ENCODE measurements at regions not wholly inside any gene's neighbourhood (a gene's known extent, or its start where the extent isn't known, plus 50 kb on each side); places are given as distances from the start of the nearest gene placed in this dataset.

DNA sequence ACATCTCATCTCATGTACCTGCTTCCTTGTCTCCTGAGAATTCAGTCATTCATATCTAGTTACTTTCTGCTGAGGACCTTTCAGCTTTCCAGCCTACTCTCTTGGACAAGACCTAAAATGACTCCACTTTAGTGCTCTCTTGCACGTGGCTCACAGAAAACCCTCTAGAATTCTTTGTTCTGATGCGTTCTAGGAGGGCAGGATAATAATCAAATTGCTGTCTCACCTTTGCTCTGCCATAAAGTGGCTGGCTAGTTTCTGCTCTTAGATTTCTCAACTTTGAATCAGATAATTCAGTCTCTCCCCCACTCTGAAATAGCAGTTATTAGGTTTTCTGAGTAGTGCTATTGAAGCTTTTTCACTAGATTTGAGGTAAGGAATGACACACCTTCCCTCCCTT lies 429.5 kb upstream of the FBXO33 start:
- DNase-seq (ENCODE audit: low read depth), result no peak

DNA sequence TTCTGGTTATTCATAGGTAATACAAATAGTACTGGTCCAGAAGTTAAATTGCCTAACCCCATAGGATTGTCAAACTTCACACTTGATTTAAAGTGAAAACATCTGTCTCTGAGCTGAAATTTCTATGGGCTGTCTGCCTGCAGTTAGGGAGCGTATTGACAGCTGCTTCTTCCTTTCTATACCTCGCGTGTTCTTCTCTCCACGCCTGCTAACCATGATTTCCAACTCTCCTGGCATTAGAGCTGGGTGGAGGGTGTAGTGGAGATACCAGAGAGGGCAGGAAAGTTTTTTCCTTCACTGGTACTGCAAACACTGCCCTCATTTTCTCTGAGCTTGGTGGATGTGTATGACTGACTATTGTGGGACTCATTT lies 429.0 kb upstream of the FBXO33 start:
- DNase-seq (ENCODE audit: low read depth), result no peak

DNA sequence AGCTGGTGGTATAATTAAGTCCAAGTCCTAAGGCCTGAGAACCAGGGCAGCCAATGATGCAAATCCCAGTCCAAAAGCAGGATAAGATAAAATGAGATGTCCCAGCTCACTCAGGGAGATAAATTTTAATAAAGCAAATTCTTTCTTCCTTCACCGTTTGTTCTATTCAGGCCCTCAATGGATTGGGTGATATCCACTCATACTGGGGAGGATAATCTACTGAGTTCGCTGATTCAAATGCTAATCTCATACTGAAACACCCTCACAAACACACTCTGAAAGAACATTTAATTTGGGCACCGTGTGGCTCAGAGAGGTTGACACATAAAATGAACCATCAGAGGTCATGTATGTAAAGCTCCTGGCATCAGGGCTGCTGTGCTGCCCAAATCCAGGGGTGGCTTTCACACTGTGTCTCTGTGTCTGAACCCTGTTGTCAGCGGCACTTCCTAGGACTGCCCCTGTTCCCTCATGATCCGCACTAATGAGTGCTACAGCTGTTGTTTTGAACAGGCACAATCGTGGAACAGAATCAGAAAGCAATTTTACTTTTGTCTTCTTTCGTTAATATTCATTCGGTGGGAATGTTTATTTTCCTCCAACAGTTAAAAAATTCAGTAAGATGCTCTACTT lies 428.5 kb upstream of the FBXO33 start:
- DNase-seq (ENCODE audit: low read depth), result no peak

GRCh38 chr14:39859314-39859713 lies 427.1 kb upstream of the FBXO33 start:
- no peak for DNase-seq (ENCODE audit: low read depth)

DNA sequence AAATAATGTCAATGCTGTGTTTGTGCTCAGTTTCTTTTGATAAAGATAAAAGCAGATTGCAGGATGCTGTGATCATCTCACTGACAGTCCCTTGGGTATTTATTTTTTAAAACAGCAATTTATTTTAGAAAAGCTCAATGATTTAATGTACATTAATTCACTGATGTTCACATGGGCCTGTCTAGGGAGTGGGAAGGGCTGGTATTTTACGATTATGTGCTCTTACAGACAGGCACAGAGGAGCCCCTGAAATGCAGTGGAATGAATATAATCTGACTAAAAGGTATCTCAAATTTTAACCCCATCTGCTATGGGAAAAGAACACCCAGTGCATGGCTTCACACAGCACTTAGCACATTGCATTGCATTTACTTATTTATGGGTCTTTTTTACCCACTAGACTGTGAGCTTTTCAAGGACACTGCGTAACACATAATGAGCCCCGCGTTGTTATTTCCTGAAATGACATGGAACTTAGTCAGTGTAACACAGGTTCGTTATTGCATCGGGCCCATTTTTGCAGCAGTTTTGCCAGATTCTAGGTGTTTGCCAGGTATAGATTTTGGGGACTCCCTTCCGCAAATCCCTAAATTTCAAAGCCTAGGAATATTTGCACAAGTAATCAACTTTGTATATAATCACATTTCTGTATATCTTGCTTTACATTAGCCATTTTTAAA lies 425.3 kb upstream of the FBXO33 start:
- no peak for DNase-seq (ENCODE audit: low read depth)

- DNase-seq (ENCODE audit: low read depth), result no peak
Measured at GRCh38 chr14:39853441-39853840, 421.2 kb upstream of the FBXO33 start.

- no peak for DNase-seq (ENCODE audit: low read depth)
Measured at GRCh38 chr14:39851202-39851601, 419.0 kb upstream of the FBXO33 start.

- DNase-seq (ENCODE audit: low read depth), result no peak
Measured at GRCh38 chr14:39847852-39848251, 415.6 kb upstream of the FBXO33 start.

DNA sequence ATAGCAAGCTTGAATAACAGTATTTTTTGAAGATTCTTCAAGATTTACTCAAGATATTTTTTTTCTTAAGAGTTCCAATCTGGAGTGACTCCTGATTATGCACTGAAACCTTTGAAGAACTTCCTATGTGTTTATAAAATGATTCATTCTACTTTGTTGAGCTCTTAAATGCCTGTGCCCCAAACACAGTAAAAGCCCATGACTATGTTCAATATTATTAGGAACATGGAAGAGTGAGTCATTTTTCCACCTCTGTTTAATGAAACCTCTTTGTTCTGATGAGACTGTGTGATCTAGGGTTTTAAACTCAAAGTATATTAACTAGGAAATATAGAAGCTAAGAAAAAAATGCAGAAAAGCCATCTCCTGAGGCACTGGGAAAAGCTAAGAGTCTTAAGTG lies 415.0 kb upstream of the FBXO33 start:
- DNase-seq (ENCODE audit: low read depth), result no peak

DNA sequence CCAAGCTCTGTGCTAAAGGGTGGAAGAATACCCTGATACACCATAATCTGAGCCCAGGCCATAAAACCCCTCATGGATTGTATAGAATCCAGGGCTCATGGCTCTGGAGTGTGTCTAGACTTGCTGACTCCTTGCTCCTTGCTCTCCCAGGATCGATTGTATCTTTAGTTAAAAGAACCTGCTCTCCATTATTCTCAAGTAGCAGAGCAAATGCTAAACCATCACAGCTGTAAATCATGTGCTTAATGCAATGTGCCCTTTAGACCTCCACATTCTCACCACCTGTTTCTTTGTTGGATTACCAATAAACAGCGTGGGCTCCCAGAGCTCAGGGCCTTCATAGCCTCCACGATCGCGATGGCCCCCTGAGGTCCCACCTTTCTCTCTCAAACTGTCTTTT lies 411.6 kb upstream of the FBXO33 start:
- no peak for DNase-seq (ENCODE audit: low read depth)

DNA sequence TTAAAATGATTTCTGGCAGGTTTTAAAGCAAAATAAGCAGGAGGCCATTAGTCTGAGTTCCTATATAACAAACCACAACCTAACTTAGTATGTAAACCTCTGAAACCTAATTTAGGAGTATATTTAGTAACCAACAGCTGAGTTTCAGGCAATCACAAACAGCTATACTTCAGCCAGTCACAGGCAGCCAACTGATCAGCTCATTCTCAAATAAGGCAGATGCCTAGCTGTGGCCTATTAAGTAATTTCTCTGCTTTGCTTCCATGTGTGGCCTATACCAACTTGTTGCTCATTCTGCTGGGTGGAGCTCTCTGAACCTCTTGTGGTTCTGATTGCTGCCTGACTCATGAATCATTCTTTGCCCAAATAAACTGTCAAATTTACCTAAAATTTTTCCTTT lies 408.9 kb upstream of the FBXO33 start:
- DNase-seq (ENCODE audit: low read depth), result no peak

DNA sequence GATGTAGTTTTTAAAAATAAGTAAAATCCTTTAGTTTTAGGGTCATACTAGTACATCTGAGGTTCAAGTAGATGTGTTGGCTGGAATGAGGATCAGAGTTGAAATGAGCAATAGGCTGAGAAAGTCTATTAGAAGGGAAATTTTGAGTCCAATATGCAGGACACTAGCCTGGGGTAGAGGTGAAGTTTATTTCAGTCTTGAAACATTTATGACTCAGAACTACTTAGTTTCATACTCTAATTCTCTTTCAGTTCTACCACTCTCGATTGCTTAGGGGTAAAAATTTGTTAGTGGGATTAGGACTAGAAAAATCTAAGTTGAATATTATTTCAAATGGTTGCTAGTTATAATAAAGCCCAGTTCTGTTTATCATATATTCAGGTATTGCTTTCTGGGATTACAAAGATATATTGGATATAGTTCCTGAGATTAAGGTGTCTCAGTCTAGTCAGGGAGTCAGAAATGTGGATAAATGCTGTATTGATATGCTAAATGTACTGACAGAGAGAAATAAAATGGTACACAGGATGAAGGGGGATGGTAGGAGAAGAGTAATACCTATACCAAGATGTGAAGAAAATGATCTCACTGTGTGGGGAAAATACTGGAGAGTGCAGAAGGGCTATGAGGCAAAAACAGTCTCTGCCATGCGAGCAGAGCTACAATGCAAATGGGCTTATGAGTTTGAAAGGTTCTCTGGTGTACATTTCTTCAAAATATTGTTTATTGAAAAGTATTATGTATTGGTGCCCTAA lies 395.8 kb upstream of the FBXO33 start:
- DNase-seq (ENCODE audit: low read depth), result no peak

DNA sequence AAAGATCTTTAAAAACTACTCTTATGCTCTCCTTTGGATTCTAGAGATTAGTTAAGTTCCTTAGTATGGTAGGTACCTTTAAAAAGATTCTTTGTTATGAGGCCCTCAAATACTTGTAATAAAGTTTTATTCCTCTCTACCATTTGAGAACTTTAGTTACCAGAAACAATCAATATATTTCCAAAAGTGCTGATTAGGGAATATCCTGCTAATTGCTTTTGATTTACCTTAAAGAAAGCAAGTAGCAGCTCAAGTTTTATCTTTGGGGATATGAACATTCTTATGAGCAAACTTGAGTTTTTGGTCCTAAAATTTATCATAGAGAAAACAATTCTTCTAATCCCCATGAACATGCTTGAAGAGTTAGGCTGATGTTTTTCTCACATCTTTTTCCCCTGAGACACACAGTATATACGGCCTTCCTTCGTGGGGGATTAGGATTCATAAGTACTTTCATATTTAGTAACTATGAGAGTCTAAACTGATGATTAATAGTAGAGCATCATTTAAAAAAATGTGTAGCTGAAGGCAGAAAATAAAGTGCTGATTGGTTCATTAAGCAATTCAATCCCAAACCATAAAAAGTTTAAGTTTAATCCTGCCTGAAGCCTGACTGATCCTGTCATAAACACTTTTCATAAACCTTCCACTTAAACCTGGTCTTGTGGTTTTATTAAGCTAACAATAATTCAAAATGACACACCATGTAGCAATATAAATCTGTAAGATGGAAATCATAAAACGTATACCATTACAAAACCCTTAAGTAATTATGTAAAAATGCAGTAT lies 380.5 kb upstream of the FBXO33 start:
- DNase-seq (ENCODE audit: low read depth), result no peak

- no peak for DNase-seq (ENCODE audit: low read depth)
Measured at GRCh38 chr14:39807271-39807670, 375.0 kb upstream of the FBXO33 start.

GRCh38 chr14:39784461-39784860 lies 352.2 kb upstream of the FBXO33 start:
- no peak for DNase-seq (ENCODE audit: low read depth)

DNA sequence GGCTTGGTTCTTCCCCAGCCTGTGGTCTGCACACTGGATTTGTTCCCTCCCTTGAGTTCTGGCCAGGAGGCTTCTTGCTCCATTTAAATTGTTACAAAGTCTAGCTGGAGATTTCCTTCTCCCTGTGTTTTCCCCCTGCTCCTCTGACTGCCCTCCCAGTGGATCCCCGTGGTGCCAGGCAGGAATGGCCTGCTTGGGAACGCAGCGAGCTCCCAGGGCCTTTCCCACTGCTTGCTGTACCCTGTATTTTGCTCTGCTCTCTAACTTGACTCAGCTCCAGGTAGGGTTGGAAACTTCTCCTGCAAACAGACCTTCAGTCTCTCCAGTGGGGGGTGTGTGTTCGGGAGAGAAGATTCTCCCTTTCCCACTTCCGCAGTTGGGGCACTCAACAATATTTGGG lies 349.2 kb upstream of the FBXO33 start:
- no peak for DNase-seq (ENCODE audit: low read depth)

GRCh38 chr14:39773387-39774126 lies 341.3 kb upstream of the FBXO33 start:
- DNase-seq (ENCODE audit: low read depth), result no peak

- DNase-seq (ENCODE audit: low read depth), result no peak
Measured at GRCh38 chr14:39772627-39773026, 340.4 kb upstream of the FBXO33 start.

- no peak for DNase-seq (ENCODE audit: low read depth)
Measured at GRCh38 chr14:39768589-39768988, 336.4 kb upstream of the FBXO33 start.

DNA sequence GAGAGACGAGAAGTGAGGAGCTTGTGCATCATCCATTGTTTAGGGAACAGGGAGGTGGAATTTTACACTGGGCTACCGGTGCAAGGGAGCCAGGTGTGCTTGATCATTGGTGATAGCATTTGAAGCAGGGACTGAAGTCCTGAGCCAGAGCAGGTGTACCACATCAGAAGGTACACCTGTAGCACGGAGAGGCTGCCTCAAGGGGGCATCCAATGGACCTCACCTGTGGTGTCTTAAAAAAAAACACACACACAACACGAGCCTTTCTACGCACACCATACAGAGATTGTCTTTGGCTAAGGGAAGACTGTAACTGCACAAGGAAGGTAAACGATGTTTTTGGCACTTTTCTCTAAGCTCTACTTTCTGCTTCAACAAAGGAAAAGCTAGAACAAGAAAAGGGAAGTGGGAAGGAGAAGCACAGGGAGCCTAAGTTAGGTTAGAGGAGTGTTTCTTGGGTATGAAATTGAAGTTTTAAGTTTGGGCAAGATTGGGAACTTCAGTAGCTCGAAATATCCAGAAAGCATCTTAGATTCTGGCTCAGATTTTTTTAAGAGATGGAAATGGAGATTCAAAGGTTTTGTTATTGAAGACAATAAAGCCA lies 334.3 kb upstream of the FBXO33 start:
- DNase-seq (ENCODE audit: low read depth), result no peak

- DNase-seq (ENCODE audit: low read depth), result no peak
Measured at GRCh38 chr14:39765676-39766075, 333.4 kb upstream of the FBXO33 start.
